GM12874 (cell line): ENCODE measurements at regions not wholly inside any gene's neighbourhood (a gene's known extent, or its start where the extent isn't known, plus 50 kb on each side); places are given as distances from the start of the nearest gene placed in this dataset.

ENCODE experiments used
- TF ChIP-seq, protein P1 (sequence below): IDR thresholded peaks from 2 replicates; pipeline ENCODE4 v1.5.1; 2011; ENCODE audit warnings: low read depth, mild to moderate bottlenecking, control low read depth, low read length, moderate library complexity; ENCODE audit not compliant: insufficient read depth

DNA sequence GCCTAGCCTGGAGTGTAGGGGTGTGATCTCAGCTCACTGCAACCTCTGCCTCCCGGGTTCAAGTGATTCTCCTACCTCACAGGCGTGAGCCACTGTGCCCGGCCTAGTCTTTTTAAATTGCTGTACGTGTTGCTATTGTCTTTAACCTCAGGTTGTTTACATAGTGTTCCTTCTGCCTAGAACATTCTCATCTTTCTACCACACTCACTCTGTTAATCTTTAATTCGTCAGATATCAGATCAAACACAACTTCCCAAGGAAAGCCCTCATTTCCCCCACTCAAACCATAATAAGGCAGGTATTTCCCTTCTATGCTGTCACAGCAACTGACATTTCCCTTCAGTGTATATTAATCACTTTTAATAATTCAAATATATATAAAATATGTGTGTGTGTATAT is 1310.0 kb upstream of the C9orf72 start:
- TF ChIP-seq, protein P1, sequence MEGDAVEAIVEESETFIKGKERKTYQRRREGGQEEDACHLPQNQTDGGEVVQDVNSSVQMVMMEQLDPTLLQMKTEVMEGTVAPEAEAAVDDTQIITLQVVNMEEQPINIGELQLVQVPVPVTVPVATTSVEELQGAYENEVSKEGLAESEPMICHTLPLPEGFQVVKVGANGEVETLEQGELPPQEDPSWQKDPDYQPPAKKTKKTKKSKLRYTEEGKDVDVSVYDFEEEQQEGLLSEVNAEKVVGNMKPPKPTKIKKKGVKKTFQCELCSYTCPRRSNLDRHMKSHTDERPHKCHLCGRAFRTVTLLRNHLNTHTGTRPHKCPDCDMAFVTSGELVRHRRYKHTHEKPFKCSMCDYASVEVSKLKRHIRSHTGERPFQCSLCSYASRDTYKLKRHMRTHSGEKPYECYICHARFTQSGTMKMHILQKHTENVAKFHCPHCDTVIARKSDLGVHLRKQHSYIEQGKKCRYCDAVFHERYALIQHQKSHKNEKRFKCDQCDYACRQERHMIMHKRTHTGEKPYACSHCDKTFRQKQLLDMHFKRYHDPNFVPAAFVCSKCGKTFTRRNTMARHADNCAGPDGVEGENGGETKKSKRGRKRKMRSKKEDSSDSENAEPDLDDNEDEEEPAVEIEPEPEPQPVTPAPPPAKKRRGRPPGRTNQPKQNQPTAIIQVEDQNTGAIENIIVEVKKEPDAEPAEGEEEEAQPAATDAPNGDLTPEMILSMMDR = no peak

DNA sequence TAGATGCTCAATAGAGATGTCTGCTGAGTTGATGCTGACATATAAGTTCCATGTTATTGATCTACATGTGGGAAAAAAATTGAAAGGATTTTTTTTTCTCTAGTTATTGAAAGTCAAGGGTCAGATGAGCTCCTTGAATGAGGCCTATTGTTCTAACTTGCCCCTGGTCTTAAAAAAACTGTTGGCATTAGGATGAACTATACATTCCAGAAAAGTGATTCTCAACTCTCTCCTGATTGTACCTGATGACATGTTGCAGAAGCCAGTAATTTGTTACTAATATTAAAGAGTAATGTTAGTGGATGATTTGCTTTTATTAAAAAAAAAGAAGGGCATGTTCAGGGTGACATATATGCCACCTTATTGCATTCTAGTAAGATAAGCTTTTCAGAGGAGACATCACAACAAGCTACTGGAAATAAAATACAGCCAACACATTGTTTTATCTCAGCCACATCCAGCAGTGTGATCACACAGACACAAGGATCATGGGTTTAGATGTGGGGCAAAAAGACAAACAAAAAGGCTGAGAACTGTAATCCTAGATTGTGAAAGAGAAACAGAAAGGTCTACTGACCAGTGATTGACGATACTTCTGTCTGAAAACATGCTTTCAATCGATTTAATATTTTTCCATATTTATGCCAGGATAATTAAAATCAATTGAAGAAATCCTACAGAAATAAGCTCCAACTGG is 1314.1 kb upstream of the C9orf72 start:
- TF ChIP-seq, protein P1 = no peak

DNA sequence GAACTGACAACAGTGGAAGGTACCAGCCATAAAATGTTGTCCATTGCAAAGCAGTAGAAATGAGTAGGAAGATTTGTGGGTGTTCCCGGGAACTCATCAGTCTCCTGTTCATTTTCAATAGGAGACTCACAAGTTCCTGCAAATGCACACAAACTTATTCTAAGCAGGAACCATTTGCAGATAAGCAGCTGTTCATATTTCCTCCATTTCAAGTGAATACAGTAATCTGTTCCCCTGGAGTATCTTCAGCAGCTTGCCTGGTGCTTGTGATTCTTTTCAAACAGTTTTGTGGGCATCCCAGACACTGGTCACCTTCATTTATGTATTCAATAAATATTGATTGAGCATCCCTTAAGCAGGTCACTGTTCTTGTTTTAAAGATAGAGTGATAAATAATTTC is 1315.5 kb upstream of the C9orf72 start:
- TF ChIP-seq, protein P1 = no peak

- TF ChIP-seq, protein P1 = no peak
Measured at GRCh38 chr9:28892538-28892937, 1319.3 kb upstream of the C9orf72 start.

DNA sequence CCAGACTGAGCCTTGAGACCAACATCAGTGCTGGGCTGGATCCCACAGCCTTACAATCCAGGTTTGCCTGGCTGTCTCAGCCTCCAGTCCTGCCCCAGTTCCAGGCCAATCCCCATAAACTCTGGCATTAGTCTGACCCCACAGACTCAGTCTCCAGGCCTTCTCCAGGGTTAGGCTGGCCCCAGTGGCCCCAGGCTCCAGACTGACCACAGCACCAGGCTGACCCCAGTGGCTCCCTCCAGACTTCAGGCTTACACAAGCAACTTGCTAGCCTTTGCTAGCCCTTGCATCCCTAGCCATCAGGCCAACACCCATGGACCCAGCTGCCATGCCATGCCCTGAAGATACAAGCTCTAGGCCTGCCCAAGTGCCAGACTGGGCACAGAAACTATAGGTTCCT is 1326.0 kb upstream of the C9orf72 start:
- TF ChIP-seq, protein P1 = no peak

DNA sequence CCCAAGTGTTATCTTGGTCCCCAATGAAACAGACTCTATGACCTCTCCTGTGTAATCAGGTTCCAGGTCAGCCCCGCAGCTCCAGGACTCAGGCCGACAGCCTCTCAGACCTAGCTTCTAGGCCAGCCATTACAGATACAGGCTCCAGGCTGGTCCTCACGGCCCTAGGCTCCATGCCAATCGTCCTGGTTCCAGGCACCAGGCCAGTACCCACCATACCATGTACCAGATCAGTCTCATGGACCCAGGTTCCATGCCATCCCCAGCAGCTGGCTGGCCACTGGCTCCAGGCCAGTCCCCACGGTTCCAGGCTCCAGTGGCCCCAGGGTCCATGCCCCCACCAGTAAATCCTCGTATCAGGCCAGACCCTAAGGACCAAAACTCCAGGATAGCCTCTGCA is 1326.6 kb upstream of the C9orf72 start:
- TF ChIP-seq, protein P1 = no peak

DNA sequence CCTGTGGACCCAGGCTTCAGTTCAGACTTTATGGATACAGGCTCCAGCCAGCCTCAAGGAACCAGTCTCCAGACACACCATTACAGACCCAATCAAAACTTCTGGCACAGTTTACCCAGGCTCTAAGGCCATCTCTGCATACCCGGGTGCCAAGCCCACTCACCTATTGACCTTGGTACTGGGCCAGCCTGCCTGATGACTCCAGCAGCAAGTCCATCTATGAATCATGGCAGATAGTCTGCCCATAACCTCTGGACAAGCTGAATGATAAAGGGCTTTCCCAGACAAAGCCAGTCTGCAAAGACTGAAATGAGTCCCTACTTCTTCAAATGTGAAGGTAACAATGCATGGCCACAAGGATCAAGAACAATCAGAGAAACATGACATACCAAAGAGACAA is 1327.1 kb upstream of the C9orf72 start:
- TF ChIP-seq, protein P1 = no peak
